Fibroblast of pulmonary artery (primary cell): ENCODE measurements at regions not wholly inside any gene's neighbourhood (a gene's known extent, or its start where the extent isn't known, plus 50 kb on each side); places are given as distances from the start of the nearest gene placed in this dataset.
"Not testable (repeated sequence)": the region's sequence is repeated elsewhere in the genome, so short reads cannot be mapped to it uniquely, and the experiment has no call there.

Experiments used
- DNase-seq: peaks from one replicate; pipeline ENCODE4 v3.0.0-alpha.2; 2010; ENCODE audit warnings: low read depth
- H3K4me3 ChIP-seq: replicated peaks from 2 replicates; pipeline ENCODE4 v1.5.1; 2011; ENCODE audit warnings: low read depth, mild to moderate bottlenecking, control low read depth, low read length, moderate library complexity
- TF ChIP-seq, protein P1 (sequence below): IDR thresholded peaks from 2 replicates; pipeline ENCODE4 v1.5.1; 2011; ENCODE audit warnings: mild to moderate bottlenecking, control low read depth, low read length, inconsistent platforms; ENCODE audit errors: missing control alignments

GRCh38 chr11:69877235-69877634 lies 58.0 kb upstream of the FGF3 start:
- DNase-seq = no peak
- TF ChIP-seq, protein P1, sequence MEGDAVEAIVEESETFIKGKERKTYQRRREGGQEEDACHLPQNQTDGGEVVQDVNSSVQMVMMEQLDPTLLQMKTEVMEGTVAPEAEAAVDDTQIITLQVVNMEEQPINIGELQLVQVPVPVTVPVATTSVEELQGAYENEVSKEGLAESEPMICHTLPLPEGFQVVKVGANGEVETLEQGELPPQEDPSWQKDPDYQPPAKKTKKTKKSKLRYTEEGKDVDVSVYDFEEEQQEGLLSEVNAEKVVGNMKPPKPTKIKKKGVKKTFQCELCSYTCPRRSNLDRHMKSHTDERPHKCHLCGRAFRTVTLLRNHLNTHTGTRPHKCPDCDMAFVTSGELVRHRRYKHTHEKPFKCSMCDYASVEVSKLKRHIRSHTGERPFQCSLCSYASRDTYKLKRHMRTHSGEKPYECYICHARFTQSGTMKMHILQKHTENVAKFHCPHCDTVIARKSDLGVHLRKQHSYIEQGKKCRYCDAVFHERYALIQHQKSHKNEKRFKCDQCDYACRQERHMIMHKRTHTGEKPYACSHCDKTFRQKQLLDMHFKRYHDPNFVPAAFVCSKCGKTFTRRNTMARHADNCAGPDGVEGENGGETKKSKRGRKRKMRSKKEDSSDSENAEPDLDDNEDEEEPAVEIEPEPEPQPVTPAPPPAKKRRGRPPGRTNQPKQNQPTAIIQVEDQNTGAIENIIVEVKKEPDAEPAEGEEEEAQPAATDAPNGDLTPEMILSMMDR = no peak
- H3K4me3 ChIP-seq = no peak overlapping the region

DNA sequence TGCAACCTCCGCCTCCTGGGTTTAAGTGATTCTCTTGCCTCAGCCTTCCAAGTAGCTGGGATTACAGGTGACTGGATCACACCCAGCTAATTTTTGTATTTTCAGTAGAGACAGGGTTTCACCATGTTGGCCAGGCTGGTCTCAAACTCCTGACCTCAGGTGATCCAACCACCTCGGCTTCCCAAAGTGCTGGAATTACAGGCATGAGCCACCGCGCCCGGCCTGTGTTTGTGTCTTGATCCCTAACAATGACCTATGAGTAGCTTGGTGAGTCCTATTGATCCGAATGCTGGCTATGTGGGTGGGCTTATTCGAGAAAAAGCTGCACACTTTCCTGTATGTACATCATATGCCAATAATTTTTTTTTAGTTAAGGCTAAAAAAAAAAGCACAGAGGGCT lies 58.5 kb upstream of the FGF3 start:
- H3K4me3 ChIP-seq, DNase-seq: not testable (repeated sequence)

DNA sequence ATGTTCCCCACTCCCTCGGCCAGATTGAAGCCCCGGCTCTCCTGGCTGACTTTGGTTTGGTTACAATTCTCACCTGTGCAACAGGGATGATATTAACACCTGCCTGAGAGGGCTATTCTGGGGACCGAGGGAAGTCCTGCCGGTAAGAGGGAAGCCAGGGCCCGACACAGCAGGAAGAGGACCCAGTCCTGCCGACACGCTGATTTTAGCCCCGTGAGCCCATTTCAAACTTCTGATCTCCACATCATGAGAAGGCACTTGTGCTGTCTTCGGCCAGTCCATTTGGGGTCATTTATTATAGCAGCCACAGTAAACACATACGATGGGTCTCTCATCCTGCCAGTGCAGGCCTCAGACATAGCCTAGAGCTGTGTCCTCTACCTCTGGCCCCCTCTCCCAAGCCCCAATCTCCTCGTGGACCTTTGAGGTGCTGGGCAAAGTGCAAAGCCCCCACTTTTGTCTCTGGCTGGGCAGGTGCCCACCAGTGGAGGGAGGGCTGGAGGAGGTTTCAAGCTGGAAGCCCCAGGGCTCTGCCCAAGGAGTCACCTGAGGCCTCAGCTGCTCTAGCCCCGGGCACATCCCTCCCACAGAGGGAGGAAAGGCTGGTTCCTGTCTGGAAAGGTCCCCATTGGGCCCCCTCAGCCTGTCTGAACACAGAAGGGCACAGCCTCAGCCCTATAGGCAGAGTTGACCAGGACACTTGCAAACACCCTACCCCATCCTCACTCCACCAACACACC lies 59.1 kb upstream of the FGF3 start:
- no peak overlapping the region for H3K4me3 ChIP-seq
- TF ChIP-seq, protein P1 = no peak
- DNase-seq = no peak

- TF ChIP-seq, protein P1 = no peak
- no peak for DNase-seq
These were observed 59.9 kb upstream of the FGF3 start for GRCh38 chr11:69878927-69879728.

GRCh38 chr11:69879729-69880005 lies 60.5 kb upstream of the FGF3 start:
- H3K4me3 ChIP-seq = no peak overlapping the region
- DNase-seq = no peak
- TF ChIP-seq, protein P1 = no peak

More at GRCh38 chr11:69878927-69879728, 59.9 kb upstream of the FGF3 start:
- no peak overlapping the region for H3K4me3 ChIP-seq

DNA sequence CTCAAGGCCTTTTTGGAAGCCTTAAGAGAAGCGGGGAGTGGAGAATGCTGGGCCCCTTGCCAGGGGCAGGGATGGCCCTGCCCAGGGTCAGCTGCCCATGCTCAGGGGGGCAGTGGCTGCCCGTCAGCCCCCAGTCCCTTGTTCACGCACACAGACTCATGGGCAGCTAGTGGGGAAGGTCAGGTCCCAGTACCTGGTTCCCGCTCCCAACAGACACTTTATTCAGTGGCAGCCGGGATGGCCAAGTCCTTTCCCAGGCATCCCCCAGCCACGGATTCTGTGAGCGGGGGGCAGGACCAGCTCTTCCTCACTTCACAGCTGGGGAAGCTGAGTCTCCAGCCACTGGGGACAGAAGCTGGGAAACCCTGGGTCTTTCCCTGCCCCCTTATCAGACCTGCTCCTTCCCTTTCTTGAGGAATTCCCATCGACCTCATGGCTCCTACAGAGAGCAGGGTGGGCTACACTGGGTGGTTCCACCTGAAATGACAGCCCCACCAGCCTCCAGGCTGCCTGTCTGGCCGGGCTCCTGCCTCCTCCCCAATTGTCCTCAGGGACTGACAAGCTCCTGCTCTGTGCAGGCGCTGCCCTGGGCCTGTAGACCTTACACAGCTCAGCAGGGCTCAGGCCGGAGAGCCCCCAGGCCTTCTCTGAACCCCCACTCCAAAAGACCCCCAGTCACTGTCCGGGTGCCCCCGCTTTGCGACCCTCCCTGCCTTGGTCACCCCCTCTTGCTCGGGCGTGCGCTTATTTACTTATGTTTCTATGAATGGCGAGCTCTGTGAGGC lies 61.0 kb upstream of the FGF3 start:
- TF ChIP-seq, protein P1 = no peak
- no peak overlapping the region for H3K4me3 ChIP-seq
- no peak for DNase-seq

DNA sequence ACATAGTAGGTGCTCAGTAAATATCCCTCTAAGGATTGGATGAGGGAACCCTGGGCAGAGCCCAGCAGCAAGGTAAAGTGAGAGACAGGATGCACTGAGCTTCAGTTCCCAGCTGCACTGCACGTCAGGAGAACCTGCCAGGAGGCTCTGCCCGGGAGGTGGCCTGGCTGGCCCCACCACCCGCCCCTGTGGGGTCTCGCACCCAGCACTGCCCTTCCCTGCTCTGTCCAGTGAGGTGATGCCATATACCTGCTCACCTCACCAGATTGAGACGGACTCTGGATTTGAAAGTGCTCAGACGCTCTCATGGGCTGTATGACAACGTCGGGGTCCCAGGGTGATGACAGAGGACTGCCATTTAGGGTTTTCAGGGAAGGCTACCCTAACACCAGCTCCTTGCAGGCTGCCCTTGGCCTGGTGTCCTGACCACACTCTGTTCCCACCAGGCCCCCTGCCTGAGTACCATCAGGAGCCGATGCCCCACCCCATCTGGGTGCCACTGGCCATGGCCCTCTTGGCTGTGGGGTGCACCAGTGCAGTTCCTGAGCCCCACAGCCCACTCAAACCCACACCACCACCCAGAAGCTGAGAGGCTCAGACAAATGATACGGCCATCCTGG lies 61.7 kb upstream of the FGF3 start:
- TF ChIP-seq, protein P1 = no peak
- no peak overlapping the region for H3K4me3 ChIP-seq
- no peak for DNase-seq
